SK-N-SH treated with all-trans-retinoic acid at 6 μM for 48 hours (cell line): ENCODE measurements at regions not wholly inside any gene's neighbourhood (a gene's known extent, or its start where the extent isn't known, plus 50 kb on each side); places are given as distances from the start of the nearest gene placed in this dataset.

ENCODE experiments used
- ATAC-seq: fragments of 200-7000 bp; cut with Tn5 transposase; 3 replicates; pipeline ENCODE4 v1.9.1; 2020; ENCODE audit warnings: mild to moderate bottlenecking, moderate library complexity
- ARNTL ChIP-seq: fragments of 450-650 bp; formaldehyde crosslinking; IDR thresholded peaks from 2 replicates; pipeline ENCODE4 v1.5.0; 2020; ENCODE audit warnings: low read depth, mild to moderate bottlenecking, moderate library complexity, borderline replicate concordance
- BACH2 ChIP-seq: fragments of 250-450 bp; sonication (Bioruptor Pico); IDR thresholded peaks from 2 replicates; pipeline ENCODE4 v1.9.0; 2021; ENCODE audit warnings: mild to moderate bottlenecking, borderline replicate concordance
- CREB5 ChIP-seq: fragments of 250-450 bp; sonication (Bioruptor Pico); IDR thresholded peaks from 2 replicates; pipeline ENCODE4 v1.5.1; 2020; ENCODE audit warnings: low read depth, mild to moderate bottlenecking, moderate library complexity
- CSDC2 ChIP-seq: fragments of 250-450 bp; sonication (Bioruptor Pico); IDR thresholded peaks from 2 replicates; pipeline ENCODE4 v1.5.0; 2020; ENCODE audit warnings: mild to moderate bottlenecking, moderate library complexity
- CSRNP3 ChIP-seq: fragments of 250-450 bp; sonication (Bioruptor Pico); IDR thresholded peaks from 2 replicates; pipeline ENCODE4 v1.5.1; 2021; ENCODE audit warnings: mild to moderate bottlenecking, moderate library complexity
- ESRRG ChIP-seq: fragments of 250-450 bp; sonication (Bioruptor Pico); IDR thresholded peaks from 2 replicates; pipeline ENCODE4 v1.6.1; 2021; ENCODE audit warnings: mild to moderate bottlenecking
- GLIS3 ChIP-seq: fragments of 250-450 bp; sonication (Bioruptor Pico); IDR thresholded peaks from 2 replicates; pipeline ENCODE4 v1.5.0; 2020; ENCODE audit warnings: mild to moderate bottlenecking, moderate library complexity
- ISL1 ChIP-seq: fragments of 250-450 bp; sonication (Bioruptor Pico); IDR thresholded peaks from 2 replicates; pipeline ENCODE4 v2.1.2; 2022; ENCODE audit warnings: mild to moderate bottlenecking, moderate library complexity
- OSR1 ChIP-seq: fragments of 250-450 bp; sonication (Bioruptor Pico); IDR thresholded peaks from 2 replicates; pipeline ENCODE4 v1.8.0; 2022; ENCODE audit warnings: moderate library complexity, mild to moderate bottlenecking, inconsistent platforms
- POU6F1 ChIP-seq: fragments of 250-450 bp; sonication (Bioruptor Pico); IDR thresholded peaks from 2 replicates; pipeline ENCODE4 v1.8.0; 2021; ENCODE audit warnings: low read depth, mild to moderate bottlenecking, moderate library complexity, borderline replicate concordance
- PPARA ChIP-seq: fragments of 250-450 bp; sonication (Bioruptor Pico); IDR thresholded peaks from 2 replicates; pipeline ENCODE4 v1.5.0; 2020; ENCODE audit warnings: mild to moderate bottlenecking, borderline replicate concordance
- RARB ChIP-seq: fragments of 250-450 bp; sonication (Bioruptor Pico); IDR thresholded peaks from 2 replicates; pipeline ENCODE4 v1.8.0; 2021; ENCODE audit warnings: mild to moderate bottlenecking, moderate library complexity
- SNAI2 ChIP-seq: fragments of 250-450 bp; sonication (Bioruptor Pico); IDR thresholded peaks from 2 replicates; pipeline ENCODE4 v1.5.0; 2020; ENCODE audit warnings: mild to moderate bottlenecking, moderate library complexity
- TCF4 ChIP-seq: fragments of 250-450 bp; sonication (Bioruptor Pico); IDR thresholded peaks from 2 replicates; pipeline ENCODE4 v1.8.0; 2021; ENCODE audit warnings: mild to moderate bottlenecking, moderate library complexity, borderline replicate concordance
- TOX ChIP-seq: fragments of 250-450 bp; sonication (Bioruptor Pico); IDR thresholded peaks from 2 replicates; pipeline ENCODE4 v1.8.0; 2021; ENCODE audit warnings: mild to moderate bottlenecking, moderate library complexity, borderline replicate concordance
- TSHZ2 ChIP-seq: fragments of 250-450 bp; sonication (Bioruptor Pico); IDR thresholded peaks from 2 replicates; pipeline ENCODE4 v1.5.0; 2020; ENCODE audit warnings: mild to moderate bottlenecking, moderate library complexity
- ZC3H10 ChIP-seq: fragments of 250-450 bp; sonication (Bioruptor Pico); IDR thresholded peaks from 2 replicates; pipeline ENCODE4 v1.5.1; 2021; ENCODE audit warnings: mild to moderate bottlenecking, moderate library complexity
- ZFP3 ChIP-seq: fragments of 250-450 bp; sonication (Bioruptor Pico); IDR thresholded peaks from 2 replicates; pipeline ENCODE4 v1.5.0; 2020; ENCODE audit warnings: mild to moderate bottlenecking, moderate library complexity
- ZFP30 ChIP-seq: fragments of 450-650 bp; formaldehyde crosslinking; IDR thresholded peaks from 2 replicates; pipeline ENCODE4 v1.5.0; 2022; ENCODE audit warnings: mild to moderate bottlenecking, moderate library complexity
- ZNF565 ChIP-seq: fragments of 450-650 bp; formaldehyde crosslinking; conservative IDR thresholded peaks from 2 replicates; pipeline ENCODE4 v1.5.0; 2020; ENCODE audit warnings: low read depth, mild to moderate bottlenecking, moderate library complexity
- ZNF70 ChIP-seq: fragments of 450-650 bp; formaldehyde crosslinking; IDR thresholded peaks from 2 replicates; pipeline ENCODE4 v1.5.0; 2020; ENCODE audit warnings: mild to moderate bottlenecking, moderate library complexity
- ZNF8 ChIP-seq: fragments of 450-650 bp; formaldehyde crosslinking; IDR thresholded peaks from 2 replicates; pipeline ENCODE4 v1.5.0; 2020; ENCODE audit warnings: mild to moderate bottlenecking, moderate library complexity

- TF ChIP-seq PPARA (CRISPR knock-in tag) = no peak
- TF ChIP-seq ZFP30 (CRISPR knock-in tag) = no peak
- TF ChIP-seq ISL1 = no peak
- TF ChIP-seq SNAI2 (CRISPR knock-in tag) = no peak
- no peak for TF ChIP-seq TCF4
Observed at GRCh38 chr2:236795169-236795860, 225.7 kb downstream of the ACKR3 start (continued).

- TF ChIP-seq ZNF8 (CRISPR knock-in tag) (no peak), CSRNP3 (no peak), ZNF565 (no peak), RARB (no peak), ZC3H10 (CRISPR knock-in tag) (no peak), CREB5 (CRISPR knock-in tag) (no peak), TOX (CRISPR knock-in tag) (no peak), ESRRG (CRISPR knock-in tag) (no peak), CSDC2 (CRISPR knock-in tag) (no peak), GLIS3 (no peak), ARNTL (no peak), OSR1 (CRISPR knock-in tag) (no peak), TSHZ2 (CRISPR knock-in tag) (no peak), BACH2 (CRISPR knock-in tag) (no peak)
- no peak for ATAC-seq
Observed at GRCh38 chr2:236795861-236796219, 226.2 kb downstream of the ACKR3 start.

GRCh38 chr2:236796236-236796635 lies 226.6 kb downstream of the ACKR3 start:
- no peak for TF ChIP-seq BACH2 (CRISPR knock-in tag)
- TF ChIP-seq POU6F1 (CRISPR knock-in tag) = no peak
- no peak for TF ChIP-seq CSRNP3
- TF ChIP-seq ZNF565 = no peak
- TF ChIP-seq CSDC2 (CRISPR knock-in tag) = no peak
- no peak for TF ChIP-seq ZC3H10 (CRISPR knock-in tag)
- no peak for TF ChIP-seq ZNF70 (CRISPR knock-in tag)
- no peak for TF ChIP-seq OSR1 (CRISPR knock-in tag)
- TF ChIP-seq SNAI2 (CRISPR knock-in tag) = no peak
- TF ChIP-seq ZNF8 (CRISPR knock-in tag) = no peak
- TF ChIP-seq ZFP30 (CRISPR knock-in tag) = no peak
- no peak for ATAC-seq

- ATAC-seq = no peak
- TF ChIP-seq ZFP30 (CRISPR knock-in tag) (no peak), BACH2 (CRISPR knock-in tag) (no peak), SNAI2 (CRISPR knock-in tag) (no peak), ESRRG (CRISPR knock-in tag) (no peak), CSRNP3 (no peak), TSHZ2 (CRISPR knock-in tag) (no peak), OSR1 (CRISPR knock-in tag) (no peak), ZFP3 (CRISPR knock-in tag) (no peak)
Observed at GRCh38 chr2:236797411-236797810, 227.8 kb downstream of the ACKR3 start.
